MM.1S (cell line): ENCODE measurements at regions not wholly inside any gene's neighbourhood (a gene's known extent, or its start where the extent isn't known, plus 50 kb on each side); places are given as distances from the start of the nearest gene placed in this dataset.
A peak's percentile ranks its signal among the peaks of the same experiment; 100 is the strongest.

ENCODE experiments used
- CTCF ChIP-seq: fragments of 300-600 bp; sonication (generic); IDR thresholded peaks from 2 replicates; pipeline ENCODE4 v1.5.1; 2016; ENCODE audit warnings: antibody characterized with exemption, low read length, mixed read lengths
- EZH2 ChIP-seq: fragments of 300-600 bp; sonication (generic); optimal IDR thresholded peaks from 2 replicates; pipeline ENCODE3; 2017; ENCODE audit warnings: low read depth, mild to moderate bottlenecking, antibody characterized with exemption, low read length, mixed read lengths

GRCh38 chr11:27183672-27184457 is 143.2 kb downstream of the BBOX1 start:
- peak; percentile 64 for TF ChIP-seq CTCF
- no peak for TF ChIP-seq EZH2
